Lung microvascular endothelial cell (primary cell): ENCODE measurements at regions not wholly inside any gene's neighbourhood (a gene's known extent, or its start where the extent isn't known, plus 50 kb on each side); places are given as distances from the start of the nearest gene placed in this dataset.
"Not testable (repeated sequence)": the region's sequence is repeated elsewhere in the genome, so short reads cannot be mapped to it uniquely, and the experiment has no call there.

Experiments used
- DNase-seq, 2 donors: peaks; one replicate each; pipeline versions ENCODE4 v3.0.0 to v3.0.0-alpha.2; 2010; ENCODE audit warnings: low read depth in 2 of 2

DNA sequence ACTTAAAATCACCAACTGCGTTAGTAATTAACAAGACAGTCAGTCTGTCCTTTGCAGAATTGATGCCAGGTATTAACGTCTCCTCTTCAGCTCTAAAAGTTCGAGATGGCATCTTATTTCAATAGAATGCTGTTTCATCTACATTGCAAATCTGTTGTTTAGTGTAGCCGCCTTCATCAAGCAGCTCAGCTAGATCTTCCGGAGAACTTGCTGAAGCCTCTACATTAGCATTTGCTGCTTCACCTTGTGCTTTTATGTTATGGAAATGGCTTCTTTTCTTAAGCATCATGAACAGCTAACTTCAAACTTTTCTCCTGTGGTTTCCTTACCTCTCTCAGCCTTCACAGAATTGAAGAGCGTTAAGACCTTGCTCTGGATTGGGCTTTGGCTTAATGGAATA is 95.5 kb upstream of the FAM20C start:
- no peak for DNase-seq

DNA sequence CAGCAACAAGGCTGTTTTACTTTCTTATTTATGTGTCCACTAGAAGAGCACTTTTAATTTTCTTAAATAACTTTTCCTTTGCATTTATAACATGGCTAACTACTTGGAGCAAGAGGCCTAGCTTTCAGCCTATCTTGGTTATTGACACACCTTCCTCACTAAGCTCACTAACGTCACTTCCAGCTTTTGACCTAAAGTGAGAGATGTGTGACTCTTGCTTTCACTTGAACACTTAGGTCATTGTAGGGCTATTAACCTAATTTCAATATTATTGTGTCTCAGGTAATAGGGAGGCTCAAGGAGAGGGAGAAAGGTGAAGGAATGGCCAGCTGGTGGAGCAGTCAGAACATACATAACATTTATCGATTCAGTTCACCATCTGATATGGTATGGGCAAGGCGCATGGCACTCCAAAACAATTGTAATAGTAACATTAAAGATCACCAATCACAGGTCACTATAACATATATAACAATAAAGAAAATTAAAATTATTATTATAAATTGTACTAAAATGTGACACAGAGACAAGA is 95.0 kb upstream of the FAM20C start:
- no peak for DNase-seq

- DNase-seq = peak; percentile 38 to 67
These were observed 91.0 kb upstream of the FAM20C start for GRCh38 chr7:101146-102046.

DNA sequence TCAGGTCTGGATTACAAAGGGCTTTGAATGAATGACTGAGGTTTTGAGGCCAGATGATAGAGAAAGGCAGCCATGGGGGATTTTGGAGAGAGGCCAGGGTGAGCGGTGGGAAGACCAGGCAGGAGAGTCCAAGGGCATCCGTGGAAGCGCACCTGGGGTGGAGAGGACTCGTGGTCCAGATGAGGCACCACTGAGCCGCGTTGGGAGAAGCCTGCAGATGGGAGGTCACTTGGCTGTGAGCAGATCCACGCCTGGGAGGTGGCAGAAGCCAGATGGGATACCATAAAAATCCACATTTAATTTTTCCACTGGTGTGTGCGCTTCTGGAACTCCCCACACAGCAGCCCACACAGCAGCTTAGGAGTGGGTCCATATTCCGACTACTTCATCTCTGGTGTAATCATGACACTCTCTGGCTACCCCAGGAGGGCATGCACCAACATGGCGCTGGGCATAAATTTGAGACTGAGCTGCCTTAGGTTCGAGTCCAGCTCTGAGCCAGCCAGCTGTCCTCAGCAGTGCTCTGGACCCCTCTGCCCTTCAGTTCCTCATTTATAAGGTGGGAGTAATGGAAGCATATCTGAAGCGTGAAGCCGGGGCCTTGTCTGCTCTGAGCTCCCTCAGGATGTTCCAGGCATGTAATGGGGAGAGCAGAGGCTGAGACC is 90.2 kb upstream of the FAM20C start:
- DNase-seq = no peak

DNA sequence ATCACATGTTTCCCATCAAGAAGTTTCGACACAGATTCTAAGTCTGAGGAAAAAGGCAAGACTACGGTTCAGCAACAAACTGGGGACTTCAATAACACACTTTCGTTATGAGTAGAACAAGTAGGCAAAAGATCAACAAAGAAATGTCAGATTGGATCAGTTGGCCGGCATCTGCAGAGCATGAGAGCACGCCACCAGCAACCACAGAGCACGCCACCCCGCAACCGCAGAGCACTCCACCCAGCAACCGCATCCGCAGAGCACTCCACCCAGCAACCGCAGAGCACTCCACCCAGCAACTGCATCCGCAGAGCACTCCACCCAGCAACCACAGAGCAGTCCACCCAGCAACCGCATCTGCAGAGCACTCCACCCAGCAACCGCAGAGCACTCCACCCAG is 89.7 kb upstream of the FAM20C start:
- no peak for DNase-seq

DNA sequence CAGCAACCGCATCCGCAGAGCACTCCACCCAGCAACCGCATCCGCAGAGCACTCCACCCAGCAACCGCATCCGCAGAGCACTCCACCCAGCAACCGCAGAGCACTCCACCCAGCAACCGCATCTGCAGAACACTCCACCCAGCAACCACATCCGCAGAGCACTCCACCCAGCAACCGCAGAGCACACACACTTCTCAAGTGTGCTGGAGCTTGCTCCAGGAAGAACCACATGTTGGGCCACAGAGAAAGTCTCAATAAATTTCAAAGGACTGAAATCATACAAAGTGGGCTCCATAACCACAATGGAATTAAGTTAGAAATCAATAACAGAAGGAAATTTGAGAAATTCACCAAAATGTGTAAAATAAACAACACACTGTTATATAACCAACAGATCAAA is 88.4 kb upstream of the FAM20C start:
- DNase-seq = not testable (repeated sequence)

- DNase-seq = no peak
These were observed 87.4 kb upstream of the FAM20C start for GRCh38 chr7:105002-105401.

- DNase-seq = no peak
These were observed 86.0 kb upstream of the FAM20C start for GRCh38 chr7:106356-106755.

- DNase-seq = no peak
These were observed 85.1 kb upstream of the FAM20C start for GRCh38 chr7:107233-107632.

- no peak for DNase-seq
These were observed 84.5 kb upstream of the FAM20C start for GRCh38 chr7:107907-108306.

DNA sequence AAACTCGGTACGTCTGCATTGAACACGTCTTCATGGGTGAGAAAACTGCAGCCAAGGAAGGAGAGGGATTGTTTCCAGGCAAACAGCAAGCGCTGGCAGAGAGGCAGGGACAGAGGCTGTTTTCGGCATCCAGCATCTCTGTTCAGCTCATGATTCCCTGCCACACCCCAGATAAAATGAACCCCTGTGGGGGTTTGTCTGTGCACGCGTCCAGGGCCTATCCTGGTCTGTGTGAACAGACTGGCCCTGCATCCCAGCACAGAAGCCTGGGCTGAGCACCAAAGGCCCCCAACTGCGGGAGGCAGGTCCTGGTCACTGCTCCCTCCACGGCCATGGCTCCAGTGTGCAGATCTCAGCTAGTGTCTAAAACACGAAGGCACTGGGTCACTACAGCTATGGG is 83.3 kb upstream of the FAM20C start:
- DNase-seq = no peak

- no peak for DNase-seq
These were observed 82.3 kb upstream of the FAM20C start for GRCh38 chr7:109898-110556.

- no peak for DNase-seq
These were observed 81.7 kb upstream of the FAM20C start for GRCh38 chr7:110557-111232.

DNA sequence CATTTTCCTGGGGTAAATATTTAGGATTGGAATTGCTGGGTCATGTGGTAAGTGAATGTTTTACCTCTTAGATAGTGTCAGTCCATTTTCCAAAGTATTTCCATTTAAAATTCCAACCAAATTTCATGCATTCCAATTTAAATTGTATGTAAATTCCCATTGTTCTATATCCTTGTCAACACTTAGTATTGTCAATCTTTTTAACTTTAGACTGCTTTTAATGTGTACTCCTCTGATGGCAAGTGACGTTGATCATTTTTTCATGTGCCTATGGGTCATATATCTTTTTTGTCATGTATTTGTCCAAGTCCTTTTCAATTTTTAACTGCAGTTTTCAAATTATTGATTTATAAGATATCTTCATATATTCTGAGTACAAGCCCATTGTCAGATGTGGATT is 80.8 kb upstream of the FAM20C start:
- DNase-seq = no peak

DNA sequence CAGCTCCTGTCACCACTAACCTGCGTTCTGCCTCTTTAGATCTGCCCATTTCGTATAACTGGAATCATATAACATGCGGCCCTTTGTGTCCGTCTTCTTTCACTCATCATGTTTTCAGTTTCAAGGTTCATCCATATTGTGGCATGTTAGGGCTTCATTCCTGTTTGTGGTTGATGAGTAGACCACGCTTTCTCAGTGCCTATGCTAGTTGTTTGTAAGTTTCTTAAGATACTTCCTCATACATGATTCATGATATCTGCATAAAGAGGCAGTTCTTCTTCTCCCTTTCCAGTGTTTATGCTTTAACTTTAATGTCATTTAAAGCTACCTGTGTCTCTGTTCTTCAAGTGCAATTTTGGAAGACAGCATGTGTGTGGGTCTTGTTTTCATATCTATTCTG is 79.5 kb upstream of the FAM20C start:
- DNase-seq = no peak

GRCh38 chr7:115274-115911 is 77.0 kb upstream of the FAM20C start:
- peak in 1 of 2 donors; percentile 8 for DNase-seq

GRCh38 chr7:116188-116981 is 76.0 kb upstream of the FAM20C start:
- DNase-seq = no peak

DNA sequence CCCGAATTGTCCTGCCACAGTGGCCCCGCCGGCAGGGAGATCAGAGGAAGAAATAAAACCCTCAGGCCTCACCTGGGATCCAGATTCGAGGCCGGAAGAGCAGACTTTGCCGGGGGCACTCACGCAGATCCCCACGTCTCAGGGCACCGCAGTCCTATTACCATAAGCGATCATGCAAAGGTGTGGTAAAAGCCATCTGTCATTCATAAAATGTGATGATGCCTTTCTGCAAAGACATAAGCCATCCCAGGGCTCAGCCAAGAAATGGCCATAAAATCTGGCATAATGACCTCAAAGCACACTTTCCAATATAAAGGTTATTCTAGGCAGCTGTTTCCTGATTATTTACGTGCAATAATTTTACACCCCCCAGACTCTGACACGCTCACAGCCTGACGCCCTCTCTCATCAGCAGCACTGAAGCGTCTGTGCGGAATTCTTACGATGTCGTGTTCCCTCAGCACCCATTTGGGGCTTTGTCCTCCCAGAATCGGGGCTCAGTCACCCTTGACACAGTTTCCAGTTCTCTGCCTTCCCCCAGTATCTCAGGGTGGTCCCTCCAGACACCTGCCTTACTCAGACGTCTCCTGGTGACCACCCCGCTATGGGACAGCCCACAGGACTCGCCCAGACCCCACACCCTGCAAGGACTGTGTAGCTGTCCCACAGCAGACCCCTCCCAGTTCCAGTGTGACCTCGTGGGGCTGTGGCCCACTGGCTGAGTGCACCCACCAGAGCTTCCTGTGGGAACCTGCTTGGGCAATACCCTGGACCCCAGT is 74.3 kb upstream of the FAM20C start:
- DNase-seq = no peak

DNA sequence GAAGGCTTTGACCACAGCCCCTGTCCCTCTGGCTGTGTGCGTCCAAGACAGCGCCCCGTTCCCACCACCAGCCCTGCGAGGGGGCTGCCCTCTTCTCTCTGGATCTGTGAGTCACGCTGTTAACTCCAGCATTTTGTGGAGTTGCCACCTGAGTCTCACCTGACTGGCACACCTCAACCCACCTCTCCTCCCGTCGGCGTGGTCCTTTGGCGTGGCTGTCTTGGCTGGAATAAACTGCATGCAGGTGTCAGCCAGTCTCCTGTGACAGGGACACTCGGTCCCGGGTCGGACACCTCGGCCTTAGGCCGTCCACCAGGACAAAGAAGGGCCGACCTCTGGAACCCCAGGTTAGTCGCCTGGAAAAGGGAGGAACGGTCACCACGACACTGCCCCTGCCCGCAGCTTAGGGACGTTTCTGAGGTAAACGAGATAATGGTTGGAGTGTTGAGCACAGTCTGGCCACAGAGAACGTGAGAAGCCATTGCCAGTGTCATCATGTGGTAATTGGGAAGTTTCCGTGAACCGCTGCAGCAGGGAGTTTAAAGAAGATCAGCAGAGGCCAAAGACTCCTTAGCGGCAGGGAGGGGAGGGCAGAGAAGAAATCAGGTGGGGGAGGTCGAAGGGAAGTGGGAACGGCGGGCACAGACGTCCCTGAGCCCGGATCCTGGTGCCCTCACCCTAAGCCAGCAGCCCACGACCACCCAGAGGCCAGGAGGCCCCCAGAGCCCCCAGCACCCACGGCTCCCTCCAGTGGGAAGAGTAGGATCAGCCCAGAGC is 73.6 kb upstream of the FAM20C start:
- no peak for DNase-seq
